GM19023 (cell line): ENCODE measurements at regions not wholly inside any gene's neighbourhood (a gene's known extent, or its start where the extent isn't known, plus 50 kb on each side); places are given as distances from the start of the nearest gene placed in this dataset.

ENCODE experiments used
- ATAC-seq: cut with Tn5 transposase; IDR thresholded peaks from one replicate; pipeline ENCODE4 v1.9.1; 2021; ENCODE audit warnings: mild to moderate bottlenecking, moderate library complexity; ENCODE audit not compliant: unreplicated experiment

DNA sequence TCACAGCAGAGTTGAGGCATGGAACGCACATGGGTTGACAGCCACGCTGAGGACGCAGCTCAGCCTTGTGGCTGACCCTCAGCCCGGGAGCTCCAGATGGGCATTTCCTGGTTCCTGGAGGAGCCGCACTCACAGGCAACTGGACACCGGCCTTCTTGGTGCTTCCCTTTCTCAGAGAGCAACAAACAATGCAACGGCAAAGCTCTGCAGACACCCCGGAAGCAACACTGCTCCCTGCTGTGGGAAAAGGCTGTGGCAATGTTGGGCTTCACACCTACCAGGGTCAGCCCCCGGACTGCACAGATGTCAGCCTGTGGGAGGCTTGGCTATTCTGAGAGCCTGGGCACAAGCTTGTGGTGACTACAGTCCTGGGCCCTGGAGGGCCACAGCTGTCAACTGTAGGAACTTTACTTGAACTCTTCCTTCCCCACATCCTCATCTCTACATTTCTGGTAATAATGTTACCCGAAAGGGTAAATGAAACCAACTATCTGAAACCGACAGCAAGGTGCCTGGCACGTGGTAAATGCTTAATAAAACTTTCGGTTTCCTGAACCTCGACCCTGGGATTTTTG, 597.5 kb upstream of the MKI67 start:
- no peak for ATAC-seq

GRCh38 chr10:128725531-128725930, 599.3 kb upstream of the MKI67 start:
- no peak for ATAC-seq

GRCh38 chr10:128727114-128727513, 600.9 kb upstream of the MKI67 start:
- ATAC-seq, result no peak

- ATAC-seq, result no peak
These were observed 603.7 kb upstream of the MKI67 start for GRCh38 chr10:128729910-128730420.

- no peak for ATAC-seq
These were observed 604.7 kb upstream of the MKI67 start for GRCh38 chr10:128730922-128731321.

DNA sequence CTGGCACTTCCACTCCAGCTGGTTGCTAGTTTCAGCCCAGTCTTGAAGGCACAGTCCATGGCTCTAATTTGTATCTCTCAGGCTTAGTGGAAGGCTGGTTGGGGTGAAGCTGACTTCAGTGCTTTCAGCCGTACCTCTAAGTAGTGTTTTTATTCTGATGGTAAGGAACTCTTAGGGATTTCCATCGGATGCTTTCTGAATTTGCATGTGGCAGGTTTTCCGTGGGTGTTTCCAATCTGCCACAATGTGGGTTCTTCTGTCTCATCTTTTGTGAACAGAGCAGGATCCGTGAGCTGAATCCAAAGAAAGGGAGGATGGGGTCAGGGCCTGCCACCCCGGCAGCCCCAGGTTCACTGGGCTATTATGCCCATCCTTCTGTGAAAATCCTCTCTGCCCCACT, 607.9 kb upstream of the MKI67 start:
- no peak for ATAC-seq

- ATAC-seq, result no peak
These were observed 608.5 kb upstream of the MKI67 start for GRCh38 chr10:128734734-128735133.

GRCh38 chr10:128735996-128736395, 609.8 kb upstream of the MKI67 start:
- ATAC-seq, result no peak

DNA sequence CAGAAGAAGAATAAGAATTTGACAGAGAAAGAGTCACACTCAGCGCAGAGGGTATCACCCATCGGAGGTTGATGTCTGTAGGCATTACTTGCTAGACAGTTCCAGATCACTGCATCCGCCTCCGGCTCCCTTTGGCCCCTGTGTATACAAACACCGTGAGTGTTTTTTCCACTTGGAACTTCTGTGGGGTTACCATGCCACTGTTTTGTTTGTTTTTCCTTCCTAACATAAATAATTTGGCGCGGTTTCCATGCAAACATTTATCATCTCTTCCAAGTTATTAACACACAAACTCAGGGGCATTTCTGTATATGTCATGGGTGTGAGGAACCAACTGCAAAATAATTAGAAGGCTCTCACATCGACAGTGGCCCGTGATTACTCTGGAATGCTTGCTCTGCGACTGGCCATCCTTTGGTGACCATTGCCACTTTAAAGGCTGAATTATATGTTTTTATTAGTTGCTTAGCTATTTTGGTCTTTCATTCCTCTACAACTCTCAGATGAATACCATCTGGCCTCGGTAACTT, 612.2 kb upstream of the MKI67 start:
- ATAC-seq, result no peak

- no peak for ATAC-seq
These were observed 613.7 kb upstream of the MKI67 start for GRCh38 chr10:128739930-128740329.

- no peak for ATAC-seq
These were observed 615.0 kb upstream of the MKI67 start for GRCh38 chr10:128741180-128741579.

- no peak for ATAC-seq
These were observed 615.5 kb upstream of the MKI67 start for GRCh38 chr10:128741680-128742079.

DNA sequence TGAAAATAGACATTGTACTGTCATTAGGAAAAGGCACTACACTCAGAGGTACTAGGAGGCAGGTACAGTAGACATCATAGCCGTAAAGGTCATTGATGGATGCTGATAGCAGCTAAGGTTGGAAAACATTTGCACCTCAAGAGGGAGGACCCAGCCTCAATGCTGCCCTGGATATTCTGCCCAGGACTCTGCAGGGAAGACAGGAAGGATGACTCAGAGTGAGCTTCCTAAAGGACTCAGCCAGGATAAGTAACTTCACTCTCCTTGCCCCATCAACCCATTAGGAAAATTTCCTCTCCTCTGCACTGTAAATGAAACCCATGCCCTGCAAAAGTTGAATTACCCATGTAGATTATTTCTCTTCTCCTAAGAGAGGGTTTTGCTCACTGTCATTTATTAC, 617.9 kb upstream of the MKI67 start:
- ATAC-seq, result no peak

DNA sequence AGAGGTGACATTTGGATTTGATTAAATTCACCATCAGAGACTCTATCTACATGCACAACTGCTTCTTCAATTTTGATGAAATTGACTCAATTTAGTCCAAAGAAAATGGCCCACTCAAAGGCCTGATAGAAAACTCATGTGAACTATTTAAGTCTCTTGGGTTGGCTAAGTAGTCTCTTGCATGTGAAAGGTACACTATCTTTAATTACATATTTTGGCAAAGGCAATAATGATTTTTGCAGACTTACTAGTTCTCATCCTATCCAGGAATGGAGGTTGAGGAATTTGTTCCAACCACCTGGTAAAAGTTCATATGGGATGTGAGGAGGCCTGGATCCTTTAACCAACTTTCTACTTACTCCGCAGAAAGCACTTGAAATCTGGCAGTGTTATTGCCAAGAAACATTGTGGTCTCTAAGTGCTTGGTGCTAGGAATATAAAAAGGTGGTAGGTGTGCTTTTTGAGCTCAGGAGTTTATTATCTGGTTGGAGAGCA, 618.6 kb upstream of the MKI67 start:
- no peak for ATAC-seq

DNA sequence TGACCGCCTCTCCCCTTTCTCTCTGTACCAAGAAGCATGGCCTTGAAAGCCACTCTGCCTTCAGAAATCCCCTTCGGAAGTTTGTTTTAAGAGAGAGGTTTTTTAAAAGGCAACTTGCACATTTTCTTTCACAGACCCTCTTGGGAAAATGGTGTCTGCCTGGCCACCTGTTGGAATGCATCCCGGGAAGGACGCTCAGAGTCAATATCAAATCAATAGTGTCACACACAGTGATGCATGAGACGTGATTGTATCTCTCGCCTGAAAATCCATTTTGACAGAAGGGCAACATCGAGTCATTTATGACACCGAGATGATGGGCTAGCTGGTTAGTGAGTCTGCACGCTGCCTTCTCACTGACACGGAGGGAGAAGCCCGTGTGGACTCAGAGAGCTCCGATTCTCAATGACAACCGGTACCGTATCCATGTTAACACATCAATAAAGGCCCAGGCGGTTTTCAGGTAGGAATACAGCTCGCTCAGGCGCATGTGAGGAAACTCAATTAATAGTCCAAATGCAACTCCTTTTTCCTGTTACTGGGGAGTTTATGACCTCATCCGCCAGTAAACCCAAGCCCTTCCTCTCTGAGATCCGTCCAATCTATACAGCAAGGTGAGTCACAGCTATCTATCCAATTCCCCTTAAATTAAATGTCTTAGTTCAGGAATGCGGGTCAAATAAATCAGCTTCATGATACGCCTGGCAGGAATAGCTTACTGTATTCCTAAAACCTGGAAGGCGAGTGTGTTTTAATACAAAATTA, 621.5 kb upstream of the MKI67 start:
- ATAC-seq, result no peak

- no peak for ATAC-seq
These were observed 625.1 kb upstream of the MKI67 start for GRCh38 chr10:128751284-128751683.

DNA sequence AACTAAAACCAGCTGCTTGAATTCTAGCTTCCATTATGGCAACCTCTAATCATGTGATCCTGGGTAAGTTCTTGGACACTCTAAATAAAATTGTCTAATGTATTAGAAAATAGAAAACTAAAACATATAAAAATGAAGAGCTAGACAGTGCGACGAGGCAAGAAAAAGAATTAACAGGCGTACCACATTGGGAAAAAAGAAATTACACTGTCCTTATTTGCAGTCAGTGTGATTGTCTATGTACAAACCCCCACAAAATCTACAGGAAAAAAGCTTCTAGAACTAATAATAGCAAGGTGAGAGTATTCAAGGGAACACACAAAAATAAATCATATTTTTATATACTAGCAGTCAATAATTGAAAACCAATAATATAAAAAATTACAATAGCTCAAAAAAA, 625.6 kb upstream of the MKI67 start:
- ATAC-seq, result no peak

DNA sequence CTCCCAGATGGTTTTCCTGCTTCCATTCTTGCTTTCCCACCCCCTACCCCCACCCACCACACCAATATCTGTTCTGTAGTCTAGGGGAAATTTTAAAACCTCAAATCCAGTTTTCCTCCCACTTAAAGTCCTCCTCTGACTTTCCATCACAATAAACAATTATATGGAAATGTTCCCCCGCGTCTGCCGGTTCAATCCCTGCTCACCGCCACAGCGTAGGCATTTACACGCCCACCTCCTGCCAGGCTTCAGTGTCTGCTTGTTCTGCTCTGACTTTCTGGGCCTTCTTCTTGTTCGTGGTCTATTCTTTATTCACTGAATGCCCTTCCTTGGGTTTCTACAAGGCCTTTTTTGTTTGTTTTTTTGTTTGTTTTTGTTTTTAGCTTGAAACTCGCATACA, 633.0 kb upstream of the MKI67 start:
- no peak for ATAC-seq

DNA sequence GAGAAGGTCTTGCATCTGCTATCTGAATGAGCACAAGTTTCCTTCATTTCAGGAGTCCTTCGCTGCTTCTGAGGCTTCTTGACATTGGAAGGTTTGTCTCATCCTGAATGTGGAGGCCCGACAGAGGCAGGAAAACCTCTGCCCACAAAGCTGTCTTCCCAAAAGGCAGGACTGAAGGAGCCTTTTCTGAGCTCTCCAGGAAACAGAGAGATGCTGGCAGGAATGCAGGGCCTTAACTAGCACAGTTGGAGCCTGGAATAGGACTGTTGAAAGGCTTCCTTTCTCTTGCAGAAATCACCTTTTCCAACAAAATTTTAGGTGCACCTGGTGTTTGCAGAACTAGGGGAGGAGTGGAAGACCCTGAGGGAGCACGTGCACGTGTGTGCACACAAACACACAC, 637.4 kb upstream of the MKI67 start:
- ATAC-seq, result no peak

DNA sequence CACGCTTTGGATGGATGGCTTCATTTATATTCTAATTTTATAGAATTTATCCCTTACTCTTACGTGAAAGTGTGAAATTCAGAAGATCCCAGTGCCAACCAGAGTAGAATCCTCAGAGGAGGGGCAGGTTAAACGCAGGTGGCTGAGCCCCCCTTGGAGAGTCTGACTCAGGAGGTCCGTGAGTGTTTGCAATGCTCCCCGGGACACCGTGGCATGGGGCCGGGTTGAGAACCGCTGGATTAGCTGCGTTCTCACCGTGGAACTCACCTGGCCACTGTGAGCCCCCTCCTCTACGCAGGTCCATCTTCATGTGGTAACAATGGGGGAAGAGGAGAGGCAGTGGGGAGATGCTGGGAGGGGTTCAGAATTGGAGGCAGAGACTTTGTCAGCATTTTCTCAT, 638.0 kb upstream of the MKI67 start:
- no peak for ATAC-seq

- no peak for ATAC-seq
These were observed 640.7 kb upstream of the MKI67 start for GRCh38 chr10:128766915-128767314.

DNA sequence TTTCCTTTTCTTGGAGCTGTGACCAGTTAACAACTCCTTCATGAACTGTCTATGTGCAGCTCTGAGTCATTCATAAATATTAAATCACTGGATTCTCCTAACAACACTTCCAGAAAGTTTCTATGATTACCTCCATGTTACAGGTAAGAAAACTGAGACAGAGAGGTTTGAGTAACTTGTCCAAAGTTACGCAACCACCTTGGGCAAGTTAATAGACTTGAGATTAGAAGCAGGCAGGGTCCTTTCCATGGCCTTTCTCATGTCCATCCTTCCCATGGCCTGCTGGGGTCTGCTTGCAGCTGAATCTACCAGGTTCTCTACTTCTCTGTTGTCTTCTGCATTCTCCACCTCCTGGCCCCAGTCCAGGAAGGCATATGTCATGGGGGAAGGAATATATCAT, 648.8 kb upstream of the MKI67 start:
- no peak for ATAC-seq
